ENCODE measurements at regions not wholly inside any gene's neighbourhood (a gene's known extent, or its start where the extent isn't known, plus 50 kb on each side); places are given as distances from the start of the nearest gene placed in this dataset.
A peak's percentile ranks its signal among the peaks of the same experiment; 100 is the strongest.

- DNase-seq (ENCODE audit: low spot score): no peak
- TF ChIP-seq, protein P1, sequence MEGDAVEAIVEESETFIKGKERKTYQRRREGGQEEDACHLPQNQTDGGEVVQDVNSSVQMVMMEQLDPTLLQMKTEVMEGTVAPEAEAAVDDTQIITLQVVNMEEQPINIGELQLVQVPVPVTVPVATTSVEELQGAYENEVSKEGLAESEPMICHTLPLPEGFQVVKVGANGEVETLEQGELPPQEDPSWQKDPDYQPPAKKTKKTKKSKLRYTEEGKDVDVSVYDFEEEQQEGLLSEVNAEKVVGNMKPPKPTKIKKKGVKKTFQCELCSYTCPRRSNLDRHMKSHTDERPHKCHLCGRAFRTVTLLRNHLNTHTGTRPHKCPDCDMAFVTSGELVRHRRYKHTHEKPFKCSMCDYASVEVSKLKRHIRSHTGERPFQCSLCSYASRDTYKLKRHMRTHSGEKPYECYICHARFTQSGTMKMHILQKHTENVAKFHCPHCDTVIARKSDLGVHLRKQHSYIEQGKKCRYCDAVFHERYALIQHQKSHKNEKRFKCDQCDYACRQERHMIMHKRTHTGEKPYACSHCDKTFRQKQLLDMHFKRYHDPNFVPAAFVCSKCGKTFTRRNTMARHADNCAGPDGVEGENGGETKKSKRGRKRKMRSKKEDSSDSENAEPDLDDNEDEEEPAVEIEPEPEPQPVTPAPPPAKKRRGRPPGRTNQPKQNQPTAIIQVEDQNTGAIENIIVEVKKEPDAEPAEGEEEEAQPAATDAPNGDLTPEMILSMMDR (IDR thresholded peaks at IDR 0.05; ENCODE audit: extremely low read depth, missing control alignments): no peak
Observed at GRCh38 chr6:145020543-145020942, 714.8 kb downstream of the EPM2A start.

- DNase-seq (ENCODE audit: low spot score): no peak
- TF ChIP-seq, protein P1 (IDR thresholded peaks at IDR 0.05; ENCODE audit: extremely low read depth, missing control alignments): no peak
Observed at GRCh38 chr6:145022199-145022796, 713.0 kb downstream of the EPM2A start.

DNA sequence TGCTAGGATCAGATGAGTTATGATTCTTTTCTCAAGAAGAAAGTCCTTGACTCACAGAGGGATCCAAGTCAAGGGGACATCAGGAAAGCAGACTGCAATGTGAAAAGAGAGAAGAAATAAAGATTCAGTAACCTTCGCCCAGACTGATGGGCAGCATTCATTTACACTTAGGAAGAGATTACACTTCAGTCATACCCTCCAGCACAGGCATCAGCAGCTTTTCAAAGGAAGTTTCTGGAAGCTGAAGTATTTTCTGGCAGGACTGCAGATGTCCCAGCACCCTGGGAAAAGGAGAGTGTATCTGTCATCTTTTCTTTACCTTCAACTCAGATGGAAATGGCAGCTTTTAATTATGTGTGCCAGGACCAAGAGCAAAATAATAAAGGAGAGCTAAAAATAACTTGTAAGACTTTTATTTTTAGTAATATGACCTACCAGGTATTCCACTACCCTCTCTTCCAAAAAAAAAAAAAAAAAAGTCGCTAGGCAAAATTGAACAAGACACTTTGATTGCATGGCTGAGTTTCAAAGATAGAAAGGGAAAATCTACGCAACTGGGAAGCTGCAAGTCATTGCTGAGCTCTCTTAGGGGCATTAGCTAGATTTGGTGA is 712.1 kb downstream of the EPM2A start:
- TF ChIP-seq, protein P1 (IDR thresholded peaks at IDR 0.05; ENCODE audit: extremely low read depth, missing control alignments): no peak
- no peak for DNase-seq (ENCODE audit: low spot score)

GRCh38 chr6:145025488-145025887 is 709.8 kb downstream of the EPM2A start:
- no peak for DNase-seq (ENCODE audit: low spot score)
- TF ChIP-seq, protein P1 (IDR thresholded peaks at IDR 0.05; ENCODE audit: extremely low read depth, missing control alignments): no peak

- no peak for DNase-seq (ENCODE audit: low spot score)
- TF ChIP-seq, protein P1 (IDR thresholded peaks at IDR 0.05; ENCODE audit: extremely low read depth, missing control alignments): no peak
Observed at GRCh38 chr6:145026267-145026679, 709.0 kb downstream of the EPM2A start.

DNA sequence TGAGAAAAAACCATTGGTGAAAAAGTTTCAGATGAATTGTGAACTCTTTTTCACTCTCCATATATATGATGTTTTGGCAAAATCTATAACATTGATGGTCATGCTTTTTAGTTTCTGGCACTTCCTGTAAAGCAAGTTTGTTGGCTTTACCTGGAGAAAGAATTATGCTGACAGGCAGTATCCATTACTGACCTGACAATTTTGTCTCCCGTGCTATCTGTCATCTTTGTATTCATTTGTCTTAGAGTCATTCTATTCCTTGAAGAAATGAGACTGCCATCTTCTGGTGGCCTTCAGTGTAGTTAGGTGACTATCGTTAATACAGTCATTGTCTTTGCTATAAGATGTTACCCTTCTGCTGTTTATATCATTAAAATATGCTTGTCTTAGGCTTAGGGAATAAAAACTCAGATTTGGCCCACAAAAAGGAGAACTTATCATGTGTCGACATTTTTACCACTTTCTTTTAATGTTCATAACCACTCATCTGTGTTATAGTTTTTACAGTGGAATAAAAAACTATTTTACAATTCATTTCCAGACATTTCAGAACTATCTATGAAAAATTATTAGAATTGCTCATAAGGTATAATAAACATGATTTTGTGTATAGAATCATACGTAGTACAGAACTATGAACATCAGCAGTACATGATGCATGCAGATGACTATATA is 707.0 kb downstream of the EPM2A start:
- peak; percentile 33 for DNase-seq (ENCODE audit: low spot score)
- TF ChIP-seq, protein P1 (IDR thresholded peaks at IDR 0.05; ENCODE audit: extremely low read depth, missing control alignments): peak; percentile 12

GRCh38 chr6:145031001-145031400 is 704.3 kb downstream of the EPM2A start:
- TF ChIP-seq, protein P1 (IDR thresholded peaks at IDR 0.05; ENCODE audit: extremely low read depth, missing control alignments): no peak

More at GRCh38 chr6:145031001-145031400, 704.3 kb downstream of the EPM2A start:
- DNase-seq (ENCODE audit: low spot score): no peak

Data from GM20000 (cell line).